ENCODE measurements at regions not wholly inside any gene's neighbourhood (a gene's known extent, or its start where the extent isn't known, plus 50 kb on each side); places are given as distances from the start of the nearest gene placed in this dataset.

- no peaks in the 10 kb centered on the region for H3K9me3 ChIP-seq (ENCODE audit: control insufficient read depth in 2 of 2, low read length in 2 of 2)
- no peak overlapping the region for H3K27ac ChIP-seq (ENCODE audit: low read length)
- no peaks in the 10 kb centered on the region for H3K4me1 ChIP-seq (ENCODE audit: control insufficient read depth, insufficient read depth, low read length)
- H3K27me3 ChIP-seq (ENCODE audit: control insufficient read depth in 1 of 2, insufficient read depth in 2 of 2, low read length in 2 of 2): no peaks in the 10 kb centered on the region
- H3K36me3 ChIP-seq (ENCODE audit: control insufficient read depth in 2 of 2, insufficient read depth in 2 of 2, low read length in 2 of 2): peaks cover 4 to 5% of the 10 kb centered on the region in 2 donors
- no peak overlapping the region for H3K4me3 ChIP-seq (ENCODE audit: low read length in 2 of 2)
- no peak overlapping the region for H3K9ac ChIP-seq (ENCODE audit: low read length in 2 of 2)
Measured at GRCh38 chr6:34618430-34619182, 62.5 kb upstream of the SPDEF start.

- no peak overlapping the region for H3K27ac ChIP-seq (ENCODE audit: low read length)
- no peaks in the 10 kb centered on the region for H3K9me3 ChIP-seq (ENCODE audit: control insufficient read depth in 2 of 2, low read length in 2 of 2)
- H3K4me3 ChIP-seq (ENCODE audit: low read length in 2 of 2): no peak overlapping the region
- peaks cover 4 to 5% of the 10 kb centered on the region in 2 donors for H3K36me3 ChIP-seq (ENCODE audit: control insufficient read depth in 2 of 2, insufficient read depth in 2 of 2, low read length in 2 of 2)
- H3K4me1 ChIP-seq (ENCODE audit: control insufficient read depth, insufficient read depth, low read length): no peaks in the 10 kb centered on the region
- H3K9ac ChIP-seq (ENCODE audit: low read length in 2 of 2): no peak overlapping the region
- no peaks in the 10 kb centered on the region for H3K27me3 ChIP-seq (ENCODE audit: control insufficient read depth in 1 of 2, insufficient read depth in 2 of 2, low read length in 2 of 2)
Measured at GRCh38 chr6:34617231-34617630, 61.1 kb upstream of the SPDEF start.

- H3K4me3 ChIP-seq (ENCODE audit: low read length in 2 of 2): no peak overlapping the region
- no peaks in the 10 kb centered on the region for H3K27me3 ChIP-seq (ENCODE audit: control insufficient read depth in 1 of 2, insufficient read depth in 2 of 2, low read length in 2 of 2)
- no peak overlapping the region for H3K27ac ChIP-seq (ENCODE audit: low read length)
Measured at GRCh38 chr6:34616227-34616585, 60.1 kb upstream of the SPDEF start.

GRCh38 chr6:34615574-34616226, 59.6 kb upstream of the SPDEF start:
- no peak overlapping the region for H3K27ac ChIP-seq (ENCODE audit: low read length)
- no peaks in the 10 kb centered on the region for H3K9me3 ChIP-seq (ENCODE audit: control insufficient read depth in 2 of 2, low read length in 2 of 2)
- no peak overlapping the region for H3K9ac ChIP-seq (ENCODE audit: low read length in 2 of 2)
- no peaks in the 10 kb centered on the region for H3K27me3 ChIP-seq (ENCODE audit: control insufficient read depth in 1 of 2, insufficient read depth in 2 of 2, low read length in 2 of 2)
- H3K4me1 ChIP-seq (ENCODE audit: control insufficient read depth, insufficient read depth, low read length): no peaks in the 10 kb centered on the region
- H3K36me3 ChIP-seq (ENCODE audit: control insufficient read depth in 2 of 2, insufficient read depth in 2 of 2, low read length in 2 of 2): peaks cover 4 to 5% of the 10 kb centered on the region in 2 donors
- H3K4me3 ChIP-seq (ENCODE audit: low read length in 2 of 2): no peak overlapping the region

More at GRCh38 chr6:34616227-34616585, 60.1 kb upstream of the SPDEF start:
- no peaks in the 10 kb centered on the region for H3K9me3 ChIP-seq (ENCODE audit: control insufficient read depth in 2 of 2, low read length in 2 of 2)
- H3K9ac ChIP-seq (ENCODE audit: low read length in 2 of 2): no peak overlapping the region
- H3K36me3 ChIP-seq (ENCODE audit: control insufficient read depth in 2 of 2, insufficient read depth in 2 of 2, low read length in 2 of 2): peaks cover 4 to 5% of the 10 kb centered on the region in 2 donors
- H3K4me1 ChIP-seq (ENCODE audit: control insufficient read depth, insufficient read depth, low read length): no peaks in the 10 kb centered on the region

GRCh38 chr6:34610819-34611477, 54.8 kb upstream of the SPDEF start:
- Histone ChIP-seq H3K9me3 (ENCODE audit: control insufficient read depth in 2 of 2, low read length in 2 of 2) (no peaks in the 10 kb centered on the region), H3K27ac (ENCODE audit: low read length) (no peak overlapping the region), H3K9ac (ENCODE audit: low read length in 2 of 2) (peak overlapping the region in 1 of 2 donors; percentile 18), H3K4me1 (ENCODE audit: control insufficient read depth, insufficient read depth, low read length) (no peaks in the 10 kb centered on the region), H3K4me3 (ENCODE audit: low read length in 2 of 2) (no peak overlapping the region), H3K36me3 (ENCODE audit: control insufficient read depth in 2 of 2, insufficient read depth in 2 of 2, low read length in 2 of 2) (peaks cover 8 to 10% of the 10 kb centered on the region in 2 donors), H3K27me3 (ENCODE audit: control insufficient read depth in 1 of 2, insufficient read depth in 2 of 2, low read length in 2 of 2) (no peaks in the 10 kb centered on the region)

- no peak overlapping the region for H3K27ac ChIP-seq (ENCODE audit: low read length)
Measured at GRCh38 chr6:34608321-34609091, 52.4 kb upstream of the SPDEF start.

GRCh38 chr6:34606477-34607265, 50.5 kb upstream of the SPDEF start:
- H3K9me3 ChIP-seq (ENCODE audit: control insufficient read depth in 2 of 2, low read length in 2 of 2): no peaks in the 10 kb centered on the region
- no peaks in the 10 kb centered on the region for H3K27me3 ChIP-seq (ENCODE audit: control insufficient read depth in 1 of 2, insufficient read depth in 2 of 2, low read length in 2 of 2)
- no peak overlapping the region for H3K9ac ChIP-seq (ENCODE audit: low read length in 2 of 2)
- H3K4me3 ChIP-seq (ENCODE audit: low read length in 2 of 2): no peak overlapping the region
- no peak overlapping the region for H3K27ac ChIP-seq (ENCODE audit: low read length)
- peaks cover 6 to 12% of the 10 kb centered on the region in 2 donors for H3K36me3 ChIP-seq (ENCODE audit: control insufficient read depth in 2 of 2, insufficient read depth in 2 of 2, low read length in 2 of 2)
- H3K4me1 ChIP-seq (ENCODE audit: control insufficient read depth, insufficient read depth, low read length): peaks cover 2% of the 10 kb centered on the region

More at GRCh38 chr6:34608321-34609091, 52.4 kb upstream of the SPDEF start:
- no peaks in the 10 kb centered on the region for H3K27me3 ChIP-seq (ENCODE audit: control insufficient read depth in 1 of 2, insufficient read depth in 2 of 2, low read length in 2 of 2)
- no peaks in the 10 kb centered on the region for H3K9me3 ChIP-seq (ENCODE audit: control insufficient read depth in 2 of 2, low read length in 2 of 2)
- H3K9ac ChIP-seq (ENCODE audit: low read length in 2 of 2): no peak overlapping the region
- no peaks in the 10 kb centered on the region for H3K4me1 ChIP-seq (ENCODE audit: control insufficient read depth, insufficient read depth, low read length)
- H3K4me3 ChIP-seq (ENCODE audit: low read length in 2 of 2): no peak overlapping the region
- H3K36me3 ChIP-seq (ENCODE audit: control insufficient read depth in 2 of 2, insufficient read depth in 2 of 2, low read length in 2 of 2): peaks cover 6 to 12% of the 10 kb centered on the region in 2 donors

Data from stomach smooth muscle (tissue), 2 donors.